ENCODE measurements at regions not wholly inside any gene's neighbourhood (a gene's known extent, or its start where the extent isn't known, plus 50 kb on each side); places are given as distances from the start of the nearest gene placed in this dataset.
"Not testable (repeated sequence)": the region's sequence is repeated elsewhere in the genome, so short reads cannot be mapped to it uniquely, and the experiment has no call there.

DNA sequence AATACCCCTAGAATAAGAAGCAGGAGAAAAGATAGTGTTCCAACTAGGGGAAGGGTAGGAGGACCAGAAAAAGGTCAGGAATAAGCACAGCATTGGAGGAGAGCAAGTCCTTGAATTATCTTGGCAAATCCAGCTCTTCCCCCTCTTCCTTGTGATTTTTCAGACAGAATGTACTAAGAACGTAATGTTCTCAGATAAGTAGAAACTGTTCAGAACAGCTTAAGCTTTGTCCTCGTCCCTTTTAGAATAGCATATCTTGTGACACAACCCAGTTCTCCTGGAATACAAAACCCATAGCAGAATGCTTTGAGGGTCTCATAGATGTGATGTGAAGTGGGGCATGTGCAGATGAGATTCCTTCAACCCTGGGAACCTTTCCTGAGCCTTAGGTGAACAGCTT is 97.4 kb downstream of the EMB start:
- no peak for DNase-seq (ENCODE audit: low read depth, low spot score)
- H3K27ac ChIP-seq: no peak overlapping the region

DNA sequence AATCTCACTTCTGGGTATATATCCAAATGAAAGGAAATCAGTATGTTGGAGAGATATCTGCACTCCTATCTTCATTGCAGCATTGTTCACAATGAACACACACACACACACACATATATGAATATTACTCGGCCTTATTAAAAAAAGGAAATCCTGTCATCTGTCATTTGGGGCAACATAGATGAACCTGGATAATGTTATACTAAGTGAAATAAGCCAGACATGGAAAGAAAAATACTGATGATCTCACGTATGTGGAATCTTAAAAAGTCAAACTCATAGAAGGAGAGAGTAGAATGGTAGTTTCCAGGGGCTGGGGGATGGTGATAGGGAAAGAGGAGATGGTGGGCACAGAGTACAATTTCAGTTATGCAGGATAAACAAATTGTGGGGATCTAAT is 100.3 kb downstream of the EMB start:
- no peak for DNase-seq (ENCODE audit: low read depth, low spot score)

GRCh38 chr5:50330633-50331032 is 110.5 kb downstream of the EMB start:
- not testable (repeated sequence) for DNase-seq (ENCODE audit: low read depth, low spot score); H3K27ac ChIP-seq

More for the DNA sequence above, 100.3 kb downstream of the EMB start:
- H3K27ac ChIP-seq: no peak overlapping the region

- DNase-seq (ENCODE audit: low read depth, low spot score): no peak
- H3K27ac ChIP-seq: no peak overlapping the region
Observed at GRCh38 chr5:50328193-50328729, 112.8 kb downstream of the EMB start.

GRCh38 chr5:50325237-50325832 is 115.8 kb downstream of the EMB start:
- H3K27ac ChIP-seq: no peak overlapping the region
- DNase-seq (ENCODE audit: low read depth, low spot score): no peak

DNA sequence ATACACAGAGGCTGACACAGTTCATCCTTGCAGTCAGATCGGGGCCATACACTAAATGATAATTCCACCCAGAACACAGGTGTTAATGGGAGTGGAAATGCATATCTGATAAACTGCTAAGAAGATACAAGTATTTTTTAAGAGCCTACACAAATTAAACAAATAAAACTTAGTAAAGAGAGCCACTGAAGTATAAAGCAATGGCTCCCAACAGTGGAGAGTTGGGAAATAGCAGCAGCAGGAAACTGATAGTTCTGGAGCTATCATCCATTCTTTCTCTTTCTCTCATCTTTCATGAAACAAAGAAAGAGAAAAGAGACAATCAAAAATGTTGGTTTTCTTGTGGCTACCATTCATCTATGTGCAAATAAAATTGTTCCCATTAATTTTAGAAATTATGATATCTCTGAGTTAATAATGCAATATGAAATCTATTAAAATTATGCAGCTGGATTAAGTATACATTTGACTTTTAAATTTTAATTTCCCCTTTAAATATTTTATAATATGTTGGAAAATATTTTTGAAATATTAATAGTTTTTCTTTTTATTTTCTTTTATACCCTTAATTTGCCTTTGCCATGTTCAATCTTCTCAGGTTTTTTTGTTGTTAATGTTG is 120.8 kb downstream of the EMB start:
- no peak overlapping the region for H3K27ac ChIP-seq
- DNase-seq (ENCODE audit: low read depth, low spot score): no peak

DNA sequence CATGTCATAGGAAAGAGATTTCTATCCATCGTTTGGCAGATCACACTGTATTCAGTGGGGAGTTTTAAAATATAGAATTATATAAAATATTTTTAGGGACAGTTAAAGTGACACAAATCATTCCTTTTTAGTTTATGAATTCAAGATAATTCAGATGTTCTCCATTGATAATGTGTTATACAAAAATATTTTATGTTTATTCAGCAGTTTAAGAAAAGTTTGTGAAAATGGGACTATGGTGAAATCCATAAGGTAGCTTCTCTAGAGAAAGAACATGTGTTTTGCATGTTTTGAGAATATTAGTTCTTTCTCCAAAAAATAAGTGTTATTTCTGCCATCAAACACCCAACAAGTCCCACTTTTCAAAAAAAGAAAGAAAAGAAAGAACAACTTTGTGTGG is 122.9 kb downstream of the EMB start:
- no peak overlapping the region for H3K27ac ChIP-seq
- no peak for DNase-seq (ENCODE audit: low read depth, low spot score)

DNA sequence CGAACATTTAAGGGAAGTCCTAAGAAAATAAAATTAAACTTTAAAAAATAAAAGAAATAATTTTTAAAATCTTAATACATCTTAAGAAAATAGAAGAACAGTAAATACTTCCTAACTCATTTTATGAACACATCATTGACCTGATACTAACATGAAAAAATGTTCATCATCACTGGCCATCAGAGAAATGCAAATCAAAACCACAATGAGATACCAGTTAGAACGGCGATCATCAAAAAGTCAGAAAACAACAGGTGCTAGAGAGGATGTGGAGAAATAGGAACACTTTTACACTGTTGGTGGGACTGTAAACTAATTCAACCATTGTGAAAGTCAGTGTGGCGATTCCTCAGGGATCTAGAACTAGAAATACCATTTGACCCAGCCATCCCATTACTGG is 134.6 kb downstream of the EMB start:
- not testable (repeated sequence) for H3K27ac ChIP-seq; DNase-seq (ENCODE audit: low read depth, low spot score)

GRCh38 chr5:50302815-50303490 is 138.1 kb downstream of the EMB start:
- peak overlapping the region; percentile 95 for H3K27ac ChIP-seq
- peak; percentile 77 for DNase-seq (ENCODE audit: low read depth, low spot score)

- peak overlapping the region; percentile 95 for H3K27ac ChIP-seq
- DNase-seq (ENCODE audit: low read depth, low spot score): peak; percentile 16
Observed at GRCh38 chr5:50301756-50302155, 139.3 kb downstream of the EMB start.

DNA sequence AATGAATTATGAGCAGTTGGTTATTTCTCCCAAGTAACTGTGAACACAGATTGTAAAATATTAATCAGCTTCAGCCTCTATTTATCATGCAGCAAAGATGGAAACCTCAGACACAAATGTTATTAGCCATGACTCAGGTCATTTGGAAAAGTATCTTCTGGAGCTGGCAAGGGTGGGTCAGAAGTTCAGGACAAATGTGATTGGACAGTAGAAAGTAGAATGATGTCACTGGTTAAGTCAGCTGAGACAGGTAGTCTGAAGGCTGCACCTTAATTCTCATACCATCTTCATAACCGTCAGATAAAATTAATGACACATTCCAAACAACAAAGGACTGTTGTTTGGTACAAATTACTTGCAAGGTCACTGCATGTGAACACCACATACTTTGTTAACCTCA is 140.2 kb downstream of the EMB start:
- peak overlapping the region; percentile 95 for H3K27ac ChIP-seq
- peak; percentile 81 for DNase-seq (ENCODE audit: low read depth, low spot score)

- no peak for DNase-seq (ENCODE audit: low read depth, low spot score)
- H3K27ac ChIP-seq: peak overlapping the region; percentile 95
Observed at GRCh38 chr5:50299896-50300295, 141.2 kb downstream of the EMB start.

GRCh38 chr5:50292735-50293394 is 148.2 kb downstream of the EMB start:
- H3K27ac ChIP-seq: no peak overlapping the region
- DNase-seq (ENCODE audit: low read depth, low spot score): no peak

DNA sequence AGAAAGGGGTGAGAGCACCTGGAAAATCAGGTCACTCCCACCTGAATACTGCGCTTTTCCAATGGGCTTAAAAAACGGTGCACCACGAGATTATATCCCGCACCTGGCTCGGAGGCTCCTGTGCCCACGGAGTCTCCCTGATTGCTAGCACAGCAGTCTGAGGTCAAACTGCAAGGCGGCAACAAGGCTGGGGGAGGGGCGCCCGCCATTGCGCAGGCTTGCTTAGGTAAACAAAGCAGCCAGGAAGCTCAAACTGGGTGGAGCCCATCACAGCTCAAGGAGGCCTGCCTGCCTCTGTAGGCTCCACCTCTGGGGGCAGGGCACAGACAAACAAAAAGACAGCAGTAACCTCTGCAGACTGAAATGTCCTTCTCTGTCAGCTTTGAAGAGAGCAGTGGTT is 160.6 kb downstream of the EMB start:
- DNase-seq (ENCODE audit: low read depth, low spot score); H3K27ac ChIP-seq: not testable (repeated sequence)
